ENCODE measurements at regions not wholly inside any gene's neighbourhood (a gene's known extent, or its start where the extent isn't known, plus 50 kb on each side); places are given as distances from the start of the nearest gene placed in this dataset.

- no peaks in the 10 kb centered on the region for H3K36me3 ChIP-seq
- H3K4me3 ChIP-seq = no peak overlapping the region
- no peaks in the 10 kb centered on the region for H3K4me1 ChIP-seq (ENCODE audit: insufficient read depth)
- WGBS, 3 donors = 83 to 91% (median 91%) methylated on average over 2 of the region's 2 CpGs
- H3K9me3 ChIP-seq = no peaks in the 10 kb centered on the region
- H3K27ac ChIP-seq = no peak overlapping the region
- no peak for TF ChIP-seq POLR2A (IDR thresholded peaks at IDR 0.05)
- no peak for TF ChIP-seq CTCF (IDR thresholded peaks at IDR 0.05)
- no peak for TF ChIP-seq EP300 (IDR thresholded peaks at IDR 0.05)
- H3K27me3 ChIP-seq = no peaks in the 10 kb centered on the region
- no peak for DNase-seq
- intact Hi-C loops (cut with DNase I) = no loop called here
Measured at GRCh38 chr15:47135267-47135666, 582.0 kb upstream of the SEMA6D start.

DNA sequence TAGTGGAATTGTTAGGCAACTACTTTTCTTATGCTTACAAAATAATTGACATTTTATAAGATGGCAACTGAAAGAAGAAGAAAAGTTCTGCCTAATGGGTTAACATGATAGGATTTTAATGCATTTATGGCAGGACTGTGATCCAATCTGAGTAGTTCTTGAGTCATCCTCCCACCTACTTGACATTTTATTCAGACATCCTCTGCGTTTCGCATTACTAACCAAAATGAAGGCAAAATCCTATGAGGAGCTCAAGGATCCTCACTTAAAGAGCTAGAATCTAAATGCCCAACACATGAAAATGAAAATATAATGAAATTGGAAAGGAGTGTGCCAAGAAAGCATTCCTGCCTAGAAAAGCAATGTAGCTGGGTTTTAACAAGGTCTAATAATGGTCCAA lies 581.1 kb upstream of the SEMA6D start:
- no peak for DNase-seq
- Histone ChIP-seq H3K36me3 (no peaks in the 10 kb centered on the region), H3K4me1 (ENCODE audit: insufficient read depth) (no peaks in the 10 kb centered on the region), H3K4me3 (no peak overlapping the region), H3K27me3 (no peaks in the 10 kb centered on the region), H3K9me3 (no peaks in the 10 kb centered on the region), H3K27ac (no peak overlapping the region)
- intact Hi-C loops (cut with DNase I) = no loop called here
- WGBS, 3 donors = 15 to 43% (median 21%) methylated on average over 2 of the region's 2 CpGs
- TF ChIP-seq POLR2A (IDR thresholded peaks at IDR 0.05) (no peak), CTCF (IDR thresholded peaks at IDR 0.05) (no peak), EP300 (IDR thresholded peaks at IDR 0.05) (no peak)

DNA sequence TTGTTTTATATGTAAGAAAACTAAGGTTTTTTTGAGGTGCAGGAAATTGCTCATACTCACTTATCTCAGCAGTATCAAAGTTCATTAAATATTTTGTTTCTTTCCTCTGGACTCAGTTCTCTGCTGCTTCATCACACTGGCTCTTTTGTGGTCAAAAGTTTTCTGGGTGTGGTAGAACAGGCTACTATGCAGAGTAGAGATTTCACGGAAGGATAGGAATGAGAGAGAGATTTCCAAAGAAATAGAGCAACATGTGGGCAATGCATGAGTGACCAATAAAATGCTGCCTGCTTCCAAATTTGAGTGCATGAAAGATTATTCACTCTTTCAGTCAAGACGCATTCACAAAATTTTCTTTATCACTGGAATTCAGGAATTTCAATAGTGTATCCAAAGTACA lies 577.3 kb upstream of the SEMA6D start:
- TF ChIP-seq CTCF (IDR thresholded peaks at IDR 0.05) (no peak), POLR2A (IDR thresholded peaks at IDR 0.05) (no peak), EP300 (IDR thresholded peaks at IDR 0.05) (no peak)
- Histone ChIP-seq H3K27me3 (no peaks in the 10 kb centered on the region), H3K4me1 (ENCODE audit: insufficient read depth) (no peaks in the 10 kb centered on the region), H3K9me3 (no peaks in the 10 kb centered on the region), H3K27ac (no peak overlapping the region), H3K36me3 (no peaks in the 10 kb centered on the region), H3K4me3 (no peak overlapping the region)
- DNase-seq = no peak
- intact Hi-C loops (cut with DNase I) = no loop called here
- 35 to 58% (median 36%) methylated on average over 2 of the region's 2 CpGs for WGBS, 3 donors

GRCh38 chr15:47157827-47158226 lies 559.5 kb upstream of the SEMA6D start:
- TF ChIP-seq EP300 (IDR thresholded peaks at IDR 0.05) (no peak), CTCF (IDR thresholded peaks at IDR 0.05) (no peak), POLR2A (IDR thresholded peaks at IDR 0.05) (no peak)
- no peak for DNase-seq
- 71 to 80% (median 75%) methylated on average over 4 of the region's 4 CpGs for WGBS, 3 donors
- H3K9me3 ChIP-seq = no peaks in the 10 kb centered on the region
- no peaks in the 10 kb centered on the region for H3K4me1 ChIP-seq (ENCODE audit: insufficient read depth)
- no peak overlapping the region for H3K27ac ChIP-seq
- intact Hi-C loops (cut with DNase I) = no loop called here
- H3K36me3 ChIP-seq = no peaks in the 10 kb centered on the region
- H3K27me3 ChIP-seq = no peaks in the 10 kb centered on the region
- H3K4me3 ChIP-seq = no peak overlapping the region

DNA sequence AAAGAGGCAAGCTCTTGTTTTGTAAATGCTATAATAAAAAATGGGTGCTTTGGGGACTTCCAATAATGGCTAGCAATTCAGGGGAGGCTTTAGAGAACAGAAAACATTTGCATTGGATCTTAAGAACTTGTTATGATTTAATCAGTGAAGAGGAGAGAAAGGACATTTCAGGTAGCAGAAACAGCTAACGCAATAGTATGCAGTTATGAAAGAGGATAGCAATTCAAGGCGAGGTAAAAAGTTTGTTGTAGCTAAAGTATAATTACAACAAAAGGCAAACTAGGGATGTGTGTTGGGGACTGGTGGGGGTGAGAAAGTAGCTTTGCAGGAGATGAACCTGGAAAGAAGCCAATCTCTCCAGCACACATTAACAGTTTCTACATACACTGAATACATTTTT lies 558.7 kb upstream of the SEMA6D start:
- intact Hi-C loops (cut with DNase I) = no loop called here

More for the DNA sequence above, 558.7 kb upstream of the SEMA6D start:
- TF ChIP-seq CTCF (IDR thresholded peaks at IDR 0.05) = no peak
- no peak for TF ChIP-seq EP300 (IDR thresholded peaks at IDR 0.05)
- no peak for TF ChIP-seq POLR2A (IDR thresholded peaks at IDR 0.05)
- H3K27me3 ChIP-seq = no peaks in the 10 kb centered on the region
- H3K36me3 ChIP-seq = no peaks in the 10 kb centered on the region
- no peak for DNase-seq
- H3K27ac ChIP-seq = no peak overlapping the region
- no peaks in the 10 kb centered on the region for H3K9me3 ChIP-seq
- WGBS, 3 donors = 58 to 79% (median 59%) methylated on average over 2 of the region's 2 CpGs
- no peaks in the 10 kb centered on the region for H3K4me1 ChIP-seq (ENCODE audit: insufficient read depth)
- H3K4me3 ChIP-seq = no peak overlapping the region
